ENCODE measurements at regions not wholly inside any gene's neighbourhood (a gene's known extent, or its start where the extent isn't known, plus 50 kb on each side); places are given as distances from the start of the nearest gene placed in this dataset.
"Not testable (repeated sequence)": the region's sequence is repeated elsewhere in the genome, so short reads cannot be mapped to it uniquely, and the experiment has no call there.

GRCh38 chr5:74534397-74535129, 106.0 kb downstream of the ENC1 start:
- DNase-seq: no peak

GRCh38 chr5:74530326-74531050, 110.0 kb downstream of the ENC1 start:
- DNase-seq: no peak

GRCh38 chr5:74529101-74529500, 111.4 kb downstream of the ENC1 start:
- no peak for DNase-seq

GRCh38 chr5:74526111-74526510, 114.4 kb downstream of the ENC1 start:
- no peak for DNase-seq

GRCh38 chr5:74524767-74525166, 115.8 kb downstream of the ENC1 start:
- not testable (repeated sequence) for DNase-seq

- DNase-seq: not testable (repeated sequence)
Measured at GRCh38 chr5:74523698-74524097, 116.8 kb downstream of the ENC1 start.

- DNase-seq: not testable (repeated sequence)
Measured at GRCh38 chr5:74522838-74523237, 117.7 kb downstream of the ENC1 start.

- DNase-seq: no peak
Measured at GRCh38 chr5:74521401-74521800, 119.1 kb downstream of the ENC1 start.

- no peak for DNase-seq
Measured at GRCh38 chr5:74519679-74520078, 120.8 kb downstream of the ENC1 start.

GRCh38 chr5:74519161-74519571, 121.4 kb downstream of the ENC1 start:
- DNase-seq: no peak

GRCh38 chr5:74517700-74518099, 122.8 kb downstream of the ENC1 start:
- peak; percentile 93 for DNase-seq

GRCh38 chr5:74516211-74516636, 124.3 kb downstream of the ENC1 start:
- peak; percentile 90 for DNase-seq

GRCh38 chr5:74514888-74515551, 125.5 kb downstream of the ENC1 start:
- DNase-seq: no peak

- not testable (repeated sequence) for DNase-seq
Measured at GRCh38 chr5:74511770-74512169, 128.8 kb downstream of the ENC1 start.

GRCh38 chr5:74510476-74511075, 130.0 kb downstream of the ENC1 start:
- no peak for DNase-seq

GRCh38 chr5:74507370-74508005, 133.0 kb downstream of the ENC1 start:
- DNase-seq: peak; percentile 6

GRCh38 chr5:74506119-74506518, 134.4 kb downstream of the ENC1 start:
- no peak for DNase-seq

- no peak for DNase-seq
Measured at GRCh38 chr5:74504463-74504862, 136.1 kb downstream of the ENC1 start.

- no peak for DNase-seq
Measured at GRCh38 chr5:74502479-74502950, 138.0 kb downstream of the ENC1 start.

- no peak for DNase-seq
Measured at GRCh38 chr5:74501674-74502478, 138.7 kb downstream of the ENC1 start.

GRCh38 chr5:74500110-74500917, 140.2 kb downstream of the ENC1 start:
- DNase-seq: no peak
